SK-MEL-5 (cell line): ENCODE measurements at regions not wholly inside any gene's neighbourhood (a gene's known extent, or its start where the extent isn't known, plus 50 kb on each side); places are given as distances from the start of the nearest gene placed in this dataset.

ENCODE experiments used
- DNase-seq: peaks from one replicate; pipeline ENCODE4 v3.0.0-alpha.2; 2016; ENCODE audit warnings: low read depth, low spot score
- in situ Hi-C: cut with HindIII; loops from 2 replicates; pipeline ENCODE4 v1.10.0; 2016; ENCODE audit warnings: low sequenced_read_pairs, high pct_unique_total_duplicates, low pct_unique_long_range_greater_than_20kb

DNA sequence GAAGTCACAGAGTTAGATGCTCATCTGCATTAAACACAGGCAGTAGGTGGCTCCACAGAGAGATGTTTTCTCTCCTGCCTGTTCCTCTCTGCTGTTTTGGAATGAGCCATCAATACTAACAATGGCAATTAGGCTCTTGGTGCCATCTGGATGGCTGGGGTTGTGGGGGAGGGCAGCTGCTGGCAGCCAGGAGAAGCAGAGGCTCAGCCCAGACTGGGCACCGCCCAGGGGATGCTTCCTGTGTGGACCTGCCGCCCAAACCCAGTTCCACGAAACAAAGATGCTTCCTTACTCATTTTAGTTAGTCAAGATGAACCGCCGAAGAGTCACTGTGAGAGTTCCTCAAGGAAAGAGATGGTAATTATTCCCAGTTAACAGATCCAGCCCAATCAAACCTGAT, 50.8 kb upstream of the PCDH8 start:
- in situ Hi-C loops, result no loop called here
- DNase-seq, result no peak
